WERI-Rb-1 (cell line): ENCODE measurements at regions not wholly inside any gene's neighbourhood (a gene's known extent, or its start where the extent isn't known, plus 50 kb on each side); places are given as distances from the start of the nearest gene placed in this dataset.

Source experiments
- DNase-seq: peaks from one replicate; pipeline ENCODE4 v3.0.0-alpha.2; 2020
- H3K27ac ChIP-seq: fragments of 250-450 bp; sonication (Bioruptor Pico); 2 replicates; pipeline ENCODE4 v1.5.1; 2020; ENCODE audit warnings: mild to moderate bottlenecking, moderate library complexity
- H3K27me3 ChIP-seq: fragments of 250-450 bp; sonication (Bioruptor Pico); 2 replicates; pipeline ENCODE4 v1.5.1; 2021; ENCODE audit warnings: mild to moderate bottlenecking, low read depth, moderate library complexity; ENCODE audit not compliant: insufficient read depth, severe bottlenecking
- H3K36me3 ChIP-seq: fragments of 250-450 bp; sonication (Bioruptor Pico); 2 replicates; pipeline ENCODE4 v1.5.1; 2020; ENCODE audit warnings: mild to moderate bottlenecking, moderate library complexity
- H3K4me3 ChIP-seq: 2 replicates; pipeline ENCODE4 v1.5.1; 2011; ENCODE audit warnings: low read depth, mild to moderate bottlenecking, control low read depth, low read length
- H3K9me3 ChIP-seq: fragments of 250-450 bp; sonication (Bioruptor Pico); 2 replicates; pipeline ENCODE4 v1.5.1; 2021; ENCODE audit warnings: mild to moderate bottlenecking, moderate library complexity; ENCODE audit not compliant: severe bottlenecking
- CTCF ChIP-seq: IDR thresholded peaks from 2 replicates; pipeline ENCODE4 v1.5.1; 2011; ENCODE audit warnings: low read depth, mild to moderate bottlenecking, control low read depth, inconsistent platforms, low read length

- Histone ChIP-seq H3K27ac (no peak overlapping the region), H3K27me3 (no peaks in the 10 kb centered on the region)
- no peak for DNase-seq
These were observed 112.6 kb upstream of the NEO1 start for GRCh38 chr15:72939514-72940228.

GRCh38 chr15:72936691-72937679 lies 115.3 kb upstream of the NEO1 start:
- Histone ChIP-seq H3K27me3 (no peaks in the 10 kb centered on the region), H3K4me3 (no peak overlapping the region), H3K9me3 (no peaks in the 10 kb centered on the region), H3K36me3 (no peaks in the 10 kb centered on the region), H3K27ac (no peak overlapping the region)
- no peak for DNase-seq
- no peak for TF ChIP-seq CTCF

More at GRCh38 chr15:72939514-72940228, 112.6 kb upstream of the NEO1 start:
- no peak for TF ChIP-seq CTCF
- H3K36me3 ChIP-seq = no peaks in the 10 kb centered on the region
- no peaks in the 10 kb centered on the region for H3K9me3 ChIP-seq
- H3K4me3 ChIP-seq = no peak overlapping the region

- DNase-seq = no peak
- Histone ChIP-seq H3K27me3 (no peaks in the 10 kb centered on the region), H3K27ac (no peak overlapping the region), H3K9me3 (no peaks in the 10 kb centered on the region), H3K4me3 (no peak overlapping the region), H3K36me3 (no peaks in the 10 kb centered on the region)
- no peak for TF ChIP-seq CTCF
These were observed 116.0 kb upstream of the NEO1 start for GRCh38 chr15:72936237-72936636.

- TF ChIP-seq CTCF = no peak
- no peak overlapping the region for H3K4me3 ChIP-seq
These were observed 116.7 kb upstream of the NEO1 start for GRCh38 chr15:72935521-72935920.

GRCh38 chr15:72934921-72935320 lies 117.3 kb upstream of the NEO1 start:
- no peaks in the 10 kb centered on the region for H3K36me3 ChIP-seq
- H3K4me3 ChIP-seq = no peak overlapping the region
- no peak overlapping the region for H3K27ac ChIP-seq
- no peaks in the 10 kb centered on the region for H3K27me3 ChIP-seq
- no peak for TF ChIP-seq CTCF
- no peaks in the 10 kb centered on the region for H3K9me3 ChIP-seq
- DNase-seq = no peak

More at GRCh38 chr15:72935521-72935920, 116.7 kb upstream of the NEO1 start:
- H3K36me3 ChIP-seq = no peaks in the 10 kb centered on the region
- no peak overlapping the region for H3K27ac ChIP-seq
- DNase-seq = no peak
- no peaks in the 10 kb centered on the region for H3K27me3 ChIP-seq
- no peaks in the 10 kb centered on the region for H3K9me3 ChIP-seq
